ENCODE measurements at regions not wholly inside any gene's neighbourhood (a gene's known extent, or its start where the extent isn't known, plus 50 kb on each side); places are given as distances from the start of the nearest gene placed in this dataset.
A peak's percentile ranks its signal among the peaks of the same experiment; 100 is the strongest.

DNA sequence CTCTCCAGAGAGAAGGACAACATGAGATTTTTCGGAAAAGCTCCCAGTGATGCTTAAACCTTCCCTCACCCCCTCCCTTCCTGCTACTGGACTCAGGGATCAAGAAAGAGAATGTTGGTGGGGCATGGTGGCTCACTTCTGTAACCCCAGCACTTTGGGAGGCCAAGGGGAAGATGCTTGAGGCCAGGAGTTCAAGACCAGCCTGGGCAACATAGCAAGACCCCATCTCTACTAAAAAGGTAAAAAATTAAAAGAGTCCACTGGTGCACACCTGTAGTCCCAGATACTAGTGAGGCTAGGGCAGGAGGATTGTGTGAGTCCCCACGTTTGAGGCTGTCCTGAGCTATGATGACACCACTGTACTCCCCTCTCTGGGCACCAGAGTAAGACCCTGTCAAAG, 162.9 kb upstream of the RAB4A start:
- H3K27ac ChIP-seq, result no peak overlapping the region
- H3K4me3 ChIP-seq, result no peak overlapping the region
- H3K9me3 ChIP-seq (ENCODE audit: low read depth), result no peaks in the 10 kb centered on the region
- TF ChIP-seq EZH2phosphoT487 (IDR thresholded peaks at IDR 0.05; ENCODE audit: low read depth, severe bottlenecking, unreplicated experiment), result no peak
- TF ChIP-seq, protein P1, sequence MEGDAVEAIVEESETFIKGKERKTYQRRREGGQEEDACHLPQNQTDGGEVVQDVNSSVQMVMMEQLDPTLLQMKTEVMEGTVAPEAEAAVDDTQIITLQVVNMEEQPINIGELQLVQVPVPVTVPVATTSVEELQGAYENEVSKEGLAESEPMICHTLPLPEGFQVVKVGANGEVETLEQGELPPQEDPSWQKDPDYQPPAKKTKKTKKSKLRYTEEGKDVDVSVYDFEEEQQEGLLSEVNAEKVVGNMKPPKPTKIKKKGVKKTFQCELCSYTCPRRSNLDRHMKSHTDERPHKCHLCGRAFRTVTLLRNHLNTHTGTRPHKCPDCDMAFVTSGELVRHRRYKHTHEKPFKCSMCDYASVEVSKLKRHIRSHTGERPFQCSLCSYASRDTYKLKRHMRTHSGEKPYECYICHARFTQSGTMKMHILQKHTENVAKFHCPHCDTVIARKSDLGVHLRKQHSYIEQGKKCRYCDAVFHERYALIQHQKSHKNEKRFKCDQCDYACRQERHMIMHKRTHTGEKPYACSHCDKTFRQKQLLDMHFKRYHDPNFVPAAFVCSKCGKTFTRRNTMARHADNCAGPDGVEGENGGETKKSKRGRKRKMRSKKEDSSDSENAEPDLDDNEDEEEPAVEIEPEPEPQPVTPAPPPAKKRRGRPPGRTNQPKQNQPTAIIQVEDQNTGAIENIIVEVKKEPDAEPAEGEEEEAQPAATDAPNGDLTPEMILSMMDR (IDR thresholded peaks at IDR 0.05; ENCODE audit: poor library complexity), result no peak
- TF ChIP-seq EZH2 (IDR thresholded peaks at IDR 0.05; ENCODE audit: borderline replicate concordance), result no peak
- peaks cover 28% of the 10 kb centered on the region for H3K4me1 ChIP-seq (ENCODE audit: insufficient read depth)
- H3K4me2 ChIP-seq, result no peak overlapping the region
- no peaks in the 10 kb centered on the region for H3K27me3 ChIP-seq
- H2AFZ ChIP-seq, result no peak overlapping the region
- no peaks in the 10 kb centered on the region for H3K79me2 ChIP-seq
- H3K36me3 ChIP-seq (replicated peaks; ENCODE audit: insufficient read depth, low read depth), result no peaks in the 10 kb centered on the region
- no peak for DNase-seq (ENCODE audit: low spot score)
- H3K9me2 ChIP-seq (replicated peaks; ENCODE audit: insufficient read depth), result no peaks in the 10 kb centered on the region
- H4K20me1 ChIP-seq (ENCODE audit: insufficient read depth, poor library complexity, severe bottlenecking), result no peaks in the 10 kb centered on the region
- 100% methylated on average over 2 of the region's 2 CpGs for WGBS (ENCODE audit: low lambda C conversion rate, missing lambda C conversion rate)

DNA sequence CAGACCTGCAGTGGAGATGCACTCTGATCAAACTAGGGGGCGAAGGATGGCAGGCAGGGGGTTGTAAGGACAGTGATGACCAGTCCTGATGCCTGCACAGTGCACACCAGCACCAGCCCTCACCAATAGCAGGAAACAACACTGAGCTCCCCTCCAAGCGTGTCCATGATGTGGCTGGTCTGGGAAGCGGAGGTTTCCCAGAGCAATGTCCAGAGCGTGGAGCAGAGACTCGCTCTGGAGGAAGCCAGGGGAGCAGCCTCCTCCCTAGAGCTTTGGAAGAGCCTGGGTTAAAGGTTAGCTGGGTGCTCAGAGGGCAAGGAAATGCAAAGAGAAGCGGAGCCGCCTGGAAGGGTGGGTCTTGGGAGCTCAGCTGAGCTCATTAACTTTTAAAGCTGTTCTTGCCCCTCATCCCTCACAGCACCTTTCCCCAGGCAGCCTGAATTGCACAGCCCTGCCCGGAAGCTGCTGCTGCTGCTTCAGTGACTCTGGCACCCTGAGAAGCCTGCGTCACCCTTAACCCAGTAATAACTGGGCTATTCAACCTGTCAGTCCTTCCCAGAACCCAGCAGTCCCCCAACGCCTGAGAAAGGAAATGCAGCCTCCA, 162.2 kb upstream of the RAB4A start:
- no peak overlapping the region for H3K4me2 ChIP-seq
- peaks cover 28% of the 10 kb centered on the region for H3K4me1 ChIP-seq (ENCODE audit: insufficient read depth)
- H3K9me3 ChIP-seq (ENCODE audit: low read depth), result no peaks in the 10 kb centered on the region
- peak; percentile 48 for DNase-seq (ENCODE audit: low spot score)
- no peaks in the 10 kb centered on the region for H3K9me2 ChIP-seq (replicated peaks; ENCODE audit: insufficient read depth)
- H3K27ac ChIP-seq, result peak overlapping the region; percentile 64
- no peaks in the 10 kb centered on the region for H3K27me3 ChIP-seq
- WGBS (ENCODE audit: low lambda C conversion rate, missing lambda C conversion rate), result 66% methylated on average over 10 of the region's 10 CpGs
- H3K4me3 ChIP-seq, result no peak overlapping the region
- H2AFZ ChIP-seq, result no peak overlapping the region
- no peaks in the 10 kb centered on the region for H3K79me2 ChIP-seq
- TF ChIP-seq EZH2phosphoT487 (IDR thresholded peaks at IDR 0.05; ENCODE audit: low read depth, severe bottlenecking, unreplicated experiment), result no peak
- TF ChIP-seq EZH2 (IDR thresholded peaks at IDR 0.05; ENCODE audit: borderline replicate concordance), result no peak
- TF ChIP-seq, protein P1 (IDR thresholded peaks at IDR 0.05; ENCODE audit: poor library complexity), result no peak
- no peaks in the 10 kb centered on the region for H3K36me3 ChIP-seq (replicated peaks; ENCODE audit: insufficient read depth, low read depth)
- no peaks in the 10 kb centered on the region for H4K20me1 ChIP-seq (ENCODE audit: insufficient read depth, poor library complexity, severe bottlenecking)

DNA sequence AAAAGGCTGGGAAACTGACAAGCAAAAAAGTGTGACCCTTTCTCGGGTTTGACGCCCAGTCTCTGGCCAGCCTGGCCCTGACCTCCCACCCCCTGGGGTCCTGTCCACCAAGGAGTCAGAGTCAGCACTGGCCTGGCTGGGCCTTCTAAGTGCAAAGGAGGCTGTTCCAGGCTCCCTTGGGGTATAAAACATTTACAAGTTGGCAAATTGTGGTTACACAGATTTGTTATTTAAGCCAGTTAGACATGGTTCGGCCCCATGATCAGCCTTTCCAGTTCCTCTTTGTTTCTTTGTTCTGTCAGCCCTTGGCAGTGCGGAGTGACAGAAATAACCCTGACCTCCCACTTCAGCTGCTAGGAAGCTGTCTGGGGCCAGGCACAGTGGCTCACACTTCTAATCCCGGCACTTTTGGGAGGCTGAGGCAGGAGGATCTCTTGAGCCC, 161.6 kb upstream of the RAB4A start:
- DNase-seq (ENCODE audit: low spot score), result no peak
- no peak overlapping the region for H2AFZ ChIP-seq
- peaks cover 32% of the 10 kb centered on the region for H3K4me1 ChIP-seq (ENCODE audit: insufficient read depth)
- WGBS (ENCODE audit: low lambda C conversion rate, missing lambda C conversion rate), result 79% methylated on average over 5 of the region's 5 CpGs
- H3K27ac ChIP-seq, result peak overlapping the region; percentile 64
- H3K9me3 ChIP-seq (ENCODE audit: low read depth), result no peaks in the 10 kb centered on the region
- H4K20me1 ChIP-seq (ENCODE audit: insufficient read depth, poor library complexity, severe bottlenecking), result no peaks in the 10 kb centered on the region
- H3K4me3 ChIP-seq, result no peak overlapping the region
- H3K4me2 ChIP-seq, result no peak overlapping the region
- H3K36me3 ChIP-seq (replicated peaks; ENCODE audit: insufficient read depth, low read depth), result no peaks in the 10 kb centered on the region
- H3K79me2 ChIP-seq, result no peaks in the 10 kb centered on the region
- no peak for TF ChIP-seq EZH2 (IDR thresholded peaks at IDR 0.05; ENCODE audit: borderline replicate concordance)
- TF ChIP-seq EZH2phosphoT487 (IDR thresholded peaks at IDR 0.05; ENCODE audit: low read depth, severe bottlenecking, unreplicated experiment), result no peak
- TF ChIP-seq, protein P1 (IDR thresholded peaks at IDR 0.05; ENCODE audit: poor library complexity), result no peak
- no peaks in the 10 kb centered on the region for H3K27me3 ChIP-seq
- H3K9me2 ChIP-seq (replicated peaks; ENCODE audit: insufficient read depth), result no peaks in the 10 kb centered on the region

All from hepatocyte (in vitro differentiated cells).